Smooth muscle cell of the brain vasculature (primary cell): ENCODE measurements at regions not wholly inside any gene's neighbourhood (a gene's known extent, or its start where the extent isn't known, plus 50 kb on each side); places are given as distances from the start of the nearest gene placed in this dataset.

Experiments
- DNase-seq: peaks from one replicate; pipeline ENCODE4 v3.0.0-alpha.2; 2012; ENCODE audit warnings: low read depth, low spot score

DNA sequence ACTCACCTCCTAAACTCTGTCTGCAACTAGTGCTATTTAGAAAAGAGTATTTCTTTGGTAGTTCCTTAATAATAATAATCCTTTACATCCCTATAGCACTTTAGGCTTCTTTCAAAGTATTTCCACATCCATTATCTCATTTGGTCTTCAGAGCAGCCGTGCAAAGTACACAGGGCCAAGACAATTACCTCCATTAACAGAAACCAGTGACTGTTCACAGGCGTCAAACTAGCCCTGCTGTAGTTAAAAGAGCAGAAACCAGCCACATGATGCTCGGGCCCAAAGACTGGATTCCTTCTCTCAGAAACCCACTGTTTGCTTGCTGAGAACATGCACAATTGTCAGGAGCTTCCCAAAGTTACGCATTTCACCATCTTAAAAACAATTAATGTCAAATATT is 396.0 kb upstream of the DAB1 start:
- DNase-seq, result no peak

- DNase-seq, result no peak
These were observed 379.7 kb upstream of the DAB1 start for GRCh38 chr1:57803586-57803985.

DNA sequence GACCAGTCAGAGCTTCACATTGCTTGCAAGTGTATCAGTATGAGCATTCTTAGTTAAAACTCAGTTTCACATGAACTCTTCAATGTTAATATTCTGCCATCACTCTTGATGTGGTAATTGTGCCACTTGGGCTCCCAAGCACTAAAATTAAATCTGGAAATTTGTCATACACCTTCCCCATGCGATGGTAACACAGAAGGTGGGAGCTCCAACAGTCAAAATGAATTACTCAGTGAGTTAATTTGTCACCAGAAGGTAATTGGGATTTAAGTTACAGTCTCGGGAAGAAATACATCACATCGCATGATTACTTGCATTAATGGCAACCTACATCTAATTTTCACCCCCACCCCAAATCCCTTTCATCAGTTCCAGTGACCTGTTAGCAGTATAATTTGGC is 376.5 kb upstream of the DAB1 start:
- no peak for DNase-seq

- no peak for DNase-seq
These were observed 375.7 kb upstream of the DAB1 start for GRCh38 chr1:57799490-57800115.

DNA sequence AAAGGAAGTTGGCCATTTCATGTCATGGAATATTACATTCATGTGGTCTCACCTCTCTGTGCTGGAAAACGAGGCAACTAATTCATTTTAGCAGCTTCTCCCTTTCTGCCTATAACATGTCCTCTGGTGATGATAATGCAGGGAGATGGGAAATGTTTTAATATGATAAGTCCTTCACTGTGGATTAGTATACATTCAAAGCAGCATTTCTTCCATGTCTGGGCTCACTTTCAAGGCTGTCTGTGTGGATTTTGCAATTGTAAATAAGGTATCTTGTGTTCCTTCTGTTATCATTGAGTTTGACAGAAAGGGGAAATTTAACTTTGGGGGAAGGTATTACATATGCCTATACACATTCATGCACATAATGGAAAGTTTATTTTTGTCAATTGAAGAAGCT is 374.7 kb upstream of the DAB1 start:
- DNase-seq, result no peak

DNA sequence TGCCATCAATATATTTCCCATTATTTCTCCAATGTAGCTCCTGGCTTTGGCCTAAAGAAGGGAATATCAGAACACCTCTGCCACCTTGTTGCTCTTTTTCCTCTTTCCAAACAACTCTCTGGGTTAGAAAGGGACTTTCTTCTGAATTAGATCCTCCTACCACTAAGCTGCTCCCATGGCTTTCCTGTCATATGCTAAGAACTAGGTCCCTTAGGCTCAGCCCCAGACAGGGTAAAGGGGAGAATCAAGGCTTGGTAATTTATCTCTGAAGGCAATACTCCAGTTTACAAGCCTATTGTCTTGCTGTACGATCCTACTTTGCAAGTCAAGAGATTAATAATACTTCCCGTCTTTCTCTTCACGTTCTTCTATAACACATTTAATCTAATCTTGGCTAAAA is 373.2 kb upstream of the DAB1 start:
- no peak for DNase-seq

GRCh38 chr1:57796616-57797015 is 372.8 kb upstream of the DAB1 start:
- no peak for DNase-seq

GRCh38 chr1:57795886-57796285 is 372.0 kb upstream of the DAB1 start:
- DNase-seq, result no peak

DNA sequence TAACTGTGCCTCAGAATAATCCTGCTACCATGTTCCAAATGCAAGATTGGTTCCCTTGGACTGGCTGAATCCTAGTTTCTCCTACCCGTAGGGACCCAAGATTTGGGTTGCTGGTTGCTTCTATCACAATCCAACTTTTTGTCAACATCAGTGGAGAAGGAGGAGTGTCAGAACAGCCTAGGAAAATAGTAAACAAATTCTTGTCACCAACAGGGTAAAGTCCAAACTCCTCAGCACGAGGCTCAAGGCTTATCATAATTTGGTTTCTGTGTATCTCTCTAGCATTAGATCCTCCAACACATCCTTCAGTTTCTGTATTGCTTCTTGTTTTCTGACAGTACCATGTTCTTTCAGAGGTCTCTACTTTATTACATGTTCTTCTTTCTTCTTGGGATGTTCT is 370.2 kb upstream of the DAB1 start:
- DNase-seq, result no peak

DNA sequence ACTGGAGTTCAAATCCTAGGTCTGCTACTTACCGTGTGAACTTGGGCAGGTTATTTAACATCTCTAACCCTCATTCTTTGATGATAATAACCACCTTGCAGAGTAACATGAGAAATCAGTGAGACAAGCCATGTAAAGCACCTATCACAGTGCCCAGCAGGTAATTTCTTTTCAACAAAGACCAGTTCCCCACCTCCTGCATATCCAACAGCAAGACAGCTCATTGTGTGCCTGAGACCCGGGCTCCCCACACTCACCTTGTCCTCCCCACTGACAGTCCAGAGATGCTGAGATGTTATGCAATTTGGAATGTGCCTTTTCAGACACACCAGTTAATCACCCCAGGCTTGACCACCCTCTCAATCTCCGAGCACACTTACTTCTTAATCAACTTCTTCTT is 367.6 kb upstream of the DAB1 start:
- DNase-seq, result no peak

- no peak for DNase-seq
These were observed 366.1 kb upstream of the DAB1 start for GRCh38 chr1:57789936-57790335.

DNA sequence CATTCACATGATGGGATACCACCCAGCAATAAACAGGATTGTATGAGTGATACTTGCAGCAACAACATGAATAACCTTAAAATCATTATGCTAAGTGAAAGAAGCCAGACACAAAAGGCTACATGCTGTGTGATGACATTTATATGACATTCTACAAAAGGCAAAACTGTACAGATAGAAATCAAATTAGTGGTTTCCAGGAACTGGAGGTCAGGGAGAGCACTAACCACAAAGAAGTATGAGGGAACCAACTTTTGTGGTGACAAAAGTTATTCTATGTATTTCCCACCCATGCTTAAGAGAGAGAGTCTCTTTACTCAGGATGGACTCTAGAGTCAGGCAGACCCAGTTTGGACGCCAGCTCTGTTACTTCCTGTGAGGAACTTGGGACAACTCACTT is 364.5 kb upstream of the DAB1 start:
- DNase-seq, result no peak

- DNase-seq, result no peak
These were observed 360.5 kb upstream of the DAB1 start for GRCh38 chr1:57784356-57784755.

GRCh38 chr1:57782357-57782756 is 358.5 kb upstream of the DAB1 start:
- DNase-seq, result no peak

DNA sequence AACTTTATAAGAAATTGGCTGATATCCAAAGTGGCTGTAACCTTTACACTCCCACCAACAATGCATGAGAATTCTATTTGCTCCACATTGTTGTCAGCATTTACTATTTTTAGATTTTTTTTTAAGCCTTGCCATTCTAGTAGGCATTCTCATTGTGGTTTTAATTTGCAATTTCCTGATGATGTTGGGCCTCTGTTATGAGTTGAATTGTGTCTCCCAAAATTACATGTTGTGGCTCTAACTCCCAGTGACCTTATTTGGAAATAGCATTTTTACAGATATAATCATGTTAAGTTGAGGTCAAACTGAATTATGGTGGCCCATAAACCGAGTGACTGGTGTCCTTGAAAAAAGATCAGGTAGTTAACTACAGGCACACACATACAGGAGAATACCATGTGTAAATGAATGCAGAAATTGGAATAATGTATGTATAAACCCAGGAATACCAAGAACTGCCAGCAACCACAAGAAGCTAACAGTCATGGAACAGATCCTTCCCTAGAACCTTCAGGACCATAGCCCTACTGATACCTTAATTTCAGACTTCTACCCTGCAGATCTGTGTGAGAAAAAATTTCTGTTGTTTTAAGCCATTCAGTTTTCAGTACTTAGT is 348.8 kb upstream of the DAB1 start:
- DNase-seq, result no peak

GRCh38 chr1:57770772-57771171 is 346.9 kb upstream of the DAB1 start:
- no peak for DNase-seq

- no peak for DNase-seq
These were observed 346.4 kb upstream of the DAB1 start for GRCh38 chr1:57770236-57770635.

DNA sequence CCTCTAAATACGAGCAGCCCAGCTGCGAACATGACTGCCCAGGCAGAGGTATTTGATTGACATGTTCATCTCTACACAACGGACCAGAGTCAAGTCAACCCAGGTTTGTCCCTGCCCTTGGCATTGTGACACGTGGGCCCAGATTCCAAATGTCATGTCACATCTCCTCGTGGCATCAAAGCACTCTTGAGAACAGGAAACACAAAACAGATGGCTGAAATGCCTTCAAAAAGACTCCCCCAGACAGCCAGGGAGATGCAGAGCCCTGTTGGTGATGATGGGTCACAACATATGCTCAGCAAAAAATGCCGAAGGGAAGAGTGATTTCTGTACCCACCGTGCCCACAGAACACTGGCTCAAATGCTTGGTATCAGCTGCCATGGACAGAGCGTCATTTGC is 337.8 kb upstream of the DAB1 start:
- no peak for DNase-seq

GRCh38 chr1:57752843-57753242 is 329.0 kb upstream of the DAB1 start:
- DNase-seq, result no peak

DNA sequence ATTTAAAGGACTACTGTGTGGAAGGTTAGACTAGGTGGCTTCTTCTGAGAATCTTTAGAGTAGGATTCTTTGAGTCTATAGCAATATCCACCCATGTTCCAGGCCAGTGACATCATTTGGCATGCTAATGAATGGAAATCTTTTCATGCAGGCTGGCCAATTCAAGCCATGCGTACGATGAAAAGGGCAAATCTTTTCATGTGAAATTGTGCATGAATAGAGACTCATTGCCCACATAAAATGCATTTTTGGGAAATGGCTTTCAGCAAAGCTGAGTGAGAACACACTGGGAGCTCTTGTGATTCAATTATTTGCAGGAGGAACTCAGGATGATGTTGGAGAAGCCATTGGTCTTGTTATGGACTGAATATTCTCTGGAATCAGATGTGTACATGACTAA is 324.9 kb upstream of the DAB1 start:
- DNase-seq, result no peak

GRCh38 chr1:57747818-57748217 is 324.0 kb upstream of the DAB1 start:
- no peak for DNase-seq

- DNase-seq, result no peak
These were observed 317.7 kb upstream of the DAB1 start for GRCh38 chr1:57741521-57741920.

- no peak for DNase-seq
These were observed 313.1 kb upstream of the DAB1 start for GRCh38 chr1:57736940-57737339.

DNA sequence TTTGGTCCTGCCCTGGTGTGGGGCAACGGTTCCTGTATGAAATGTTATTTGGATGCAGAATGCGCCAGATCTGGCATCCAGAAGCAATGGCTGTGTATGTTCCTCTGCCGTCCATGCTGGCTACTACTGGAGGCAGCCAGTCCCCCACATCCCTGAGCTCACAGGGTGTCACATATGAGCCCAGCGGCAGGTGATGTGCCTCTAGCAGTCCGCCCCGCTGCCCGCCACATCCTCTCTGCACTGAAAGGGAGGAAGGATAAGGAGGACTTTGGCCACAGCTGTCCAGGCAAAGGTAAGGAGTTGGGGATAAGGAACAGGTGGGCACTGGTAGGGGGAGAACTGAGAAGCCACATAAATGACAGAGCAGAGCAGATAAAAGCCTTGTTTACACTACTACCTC is 305.3 kb upstream of the DAB1 start:
- no peak for DNase-seq
